ENCODE measurements at regions not wholly inside any gene's neighbourhood (a gene's known extent, or its start where the extent isn't known, plus 50 kb on each side); places are given as distances from the start of the nearest gene placed in this dataset.
"Not testable (repeated sequence)": the region's sequence is repeated elsewhere in the genome, so short reads cannot be mapped to it uniquely, and the experiment has no call there.

DNA sequence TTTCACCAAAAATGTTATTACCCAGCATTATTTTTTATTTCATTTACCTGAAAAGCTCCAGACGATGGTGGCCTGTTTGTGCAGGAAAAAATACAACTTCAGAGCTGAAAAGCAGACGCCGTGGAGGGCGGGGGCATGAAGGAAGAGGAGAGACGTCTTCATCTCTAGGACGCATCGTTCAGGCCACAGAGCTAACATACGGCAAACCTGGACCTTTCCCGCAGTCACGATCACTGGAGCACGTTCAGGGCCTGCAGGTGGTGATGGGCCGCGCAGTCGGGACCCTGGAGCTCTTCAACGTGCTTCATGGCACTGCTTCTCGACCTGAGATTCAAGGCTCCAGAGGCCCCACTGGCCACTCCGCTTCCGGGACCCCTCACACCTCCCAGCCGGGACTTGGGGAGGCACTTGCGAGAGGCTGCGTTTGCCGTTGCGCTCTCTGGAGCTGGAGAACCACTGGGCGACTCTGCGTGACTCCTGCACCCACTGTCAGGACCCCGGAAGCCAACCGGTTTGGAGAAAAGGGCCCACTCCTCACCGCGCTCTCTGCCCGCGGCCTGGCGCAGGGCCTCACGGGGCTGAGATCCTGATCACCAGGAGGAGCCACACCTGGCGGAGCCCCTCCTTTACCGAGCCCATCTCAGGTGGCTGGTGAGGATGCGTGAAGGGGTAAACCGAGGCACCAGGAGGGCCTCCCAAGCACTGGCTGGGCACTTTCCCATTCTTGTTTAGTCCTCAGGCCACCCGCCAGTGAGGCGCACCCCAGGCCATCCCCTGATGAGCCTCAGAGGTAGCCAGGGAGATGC, 164.4 kb upstream of the AFDN start:
- DNase-seq: no peak

DNA sequence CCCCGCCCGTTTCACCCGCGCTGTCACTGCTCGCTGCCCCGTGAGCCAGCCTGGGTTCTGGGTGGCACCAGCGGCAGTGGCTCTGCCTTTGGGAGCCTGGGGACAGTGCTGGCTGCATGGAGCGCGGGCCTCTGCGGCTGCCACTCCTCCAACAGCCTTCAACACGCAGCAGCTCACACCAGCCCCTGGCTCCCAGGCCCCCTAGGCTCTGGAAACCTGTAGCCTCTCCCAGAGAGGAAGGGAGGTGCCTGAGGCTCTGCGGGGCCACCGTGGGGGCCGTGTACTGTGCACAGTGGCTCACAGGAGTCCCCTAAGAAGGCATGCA, 163.9 kb upstream of the AFDN start:
- DNase-seq: no peak

DNA sequence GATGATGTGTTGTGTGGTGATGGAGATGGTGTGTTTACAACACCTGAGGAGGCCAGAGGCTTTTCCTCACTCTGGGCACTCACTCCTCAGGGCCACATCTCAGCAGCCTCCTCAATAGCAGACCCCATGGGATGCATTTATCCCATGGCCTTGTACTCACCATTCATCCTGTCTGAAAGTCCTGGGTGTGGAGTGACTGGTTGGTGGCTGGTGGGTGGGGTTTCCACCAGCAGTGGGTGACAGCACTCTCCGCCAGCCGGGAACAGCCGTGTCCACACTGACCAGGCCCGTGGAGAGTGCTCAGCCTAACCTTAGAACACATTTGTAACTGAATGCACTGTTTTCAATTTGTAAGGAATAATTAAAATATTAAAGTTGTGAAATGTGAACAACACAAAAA, 163.4 kb upstream of the AFDN start:
- no peak for DNase-seq

GRCh38 chr6:167663784-167664443, 162.8 kb upstream of the AFDN start:
- no peak for DNase-seq

DNA sequence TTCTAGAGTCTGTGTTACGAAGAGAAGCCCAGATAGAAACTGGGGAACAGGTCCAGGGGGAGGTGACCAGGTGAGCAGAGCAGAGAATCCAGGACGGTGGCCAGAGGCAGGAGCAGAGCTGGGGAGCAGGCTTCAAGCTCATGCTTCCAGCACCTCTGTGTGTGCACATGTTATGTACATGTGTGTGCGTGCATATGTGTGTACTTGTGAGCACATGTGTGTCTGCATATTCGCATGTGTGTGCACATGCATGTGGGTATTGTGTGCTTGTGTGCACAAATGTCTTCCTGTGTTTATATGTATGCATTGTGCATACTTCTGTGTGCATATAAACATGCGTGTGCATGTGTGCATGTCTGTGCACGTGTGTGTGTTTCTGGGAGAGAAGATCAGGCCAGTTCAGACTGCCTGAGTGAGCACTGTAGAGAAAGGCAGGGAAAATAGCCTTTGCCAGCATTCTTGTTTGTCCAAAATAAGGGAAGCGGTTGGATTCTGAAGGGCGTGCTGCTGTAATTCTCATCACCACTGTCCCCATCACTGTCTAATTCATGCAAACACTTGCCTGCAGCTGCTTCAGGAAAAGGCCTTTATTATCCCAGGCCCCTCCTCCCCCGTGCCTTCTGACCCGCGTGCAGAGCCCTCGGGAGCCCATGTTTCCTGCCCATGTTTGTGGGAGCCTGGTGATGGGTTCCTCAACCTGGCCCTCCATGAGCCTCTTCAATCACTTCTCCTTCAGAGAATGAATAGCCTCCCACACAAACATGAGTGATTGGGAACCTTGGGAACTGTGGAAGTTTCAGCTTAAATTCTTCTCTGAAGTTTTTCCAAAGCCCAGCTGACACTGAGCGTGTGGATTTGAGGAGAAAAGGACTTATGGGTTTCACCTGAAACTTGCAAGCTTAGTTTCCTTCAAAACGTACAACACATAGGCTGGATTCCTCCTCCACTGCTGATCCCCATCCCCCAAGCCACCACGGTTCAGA, 161.7 kb upstream of the AFDN start:
- no peak for DNase-seq

GRCh38 chr6:167665698-167666330, 160.9 kb upstream of the AFDN start:
- no peak for DNase-seq

GRCh38 chr6:167666571-167667203, 160.0 kb upstream of the AFDN start:
- no peak for DNase-seq

DNA sequence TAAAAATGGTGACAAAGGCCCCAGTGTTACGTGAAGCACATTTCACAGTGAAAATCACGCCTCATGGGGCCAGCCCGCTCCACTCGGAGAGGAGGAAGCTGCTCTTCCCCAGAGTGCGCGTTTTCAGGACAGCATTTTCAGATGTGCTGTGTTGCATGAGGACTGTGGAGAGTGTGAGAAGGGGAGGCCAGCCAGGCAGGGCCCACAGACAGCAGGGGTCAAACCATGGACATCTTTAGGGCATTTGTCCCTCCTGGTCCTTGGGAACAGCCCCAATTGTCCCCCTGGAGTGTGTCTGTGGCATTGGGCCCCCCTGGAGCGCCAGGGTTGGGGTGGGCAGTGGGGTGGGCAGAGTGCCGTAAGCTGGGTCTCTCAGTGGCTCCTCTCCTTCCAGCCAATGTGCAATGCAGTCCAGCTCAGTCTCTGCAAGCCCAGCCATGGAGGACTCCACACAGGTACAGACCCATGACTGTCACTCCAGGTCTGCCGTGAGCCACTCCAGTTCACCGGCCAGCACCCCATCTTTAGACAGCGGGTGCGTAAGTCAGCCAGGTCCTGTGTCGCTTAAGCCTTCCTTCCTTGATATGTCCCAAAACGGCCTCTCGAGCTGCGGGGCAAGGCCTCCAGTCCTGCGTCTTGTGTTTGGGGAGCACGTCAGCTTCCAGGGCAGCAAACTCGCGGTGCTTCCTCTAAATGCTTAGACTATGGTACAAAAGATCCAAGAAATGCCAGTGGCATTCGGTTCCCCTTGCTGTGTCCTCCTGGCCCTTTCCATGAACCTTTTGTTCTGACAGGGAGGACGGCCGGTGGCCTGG, 159.3 kb upstream of the AFDN start:
- DNase-seq: no peak

DNA sequence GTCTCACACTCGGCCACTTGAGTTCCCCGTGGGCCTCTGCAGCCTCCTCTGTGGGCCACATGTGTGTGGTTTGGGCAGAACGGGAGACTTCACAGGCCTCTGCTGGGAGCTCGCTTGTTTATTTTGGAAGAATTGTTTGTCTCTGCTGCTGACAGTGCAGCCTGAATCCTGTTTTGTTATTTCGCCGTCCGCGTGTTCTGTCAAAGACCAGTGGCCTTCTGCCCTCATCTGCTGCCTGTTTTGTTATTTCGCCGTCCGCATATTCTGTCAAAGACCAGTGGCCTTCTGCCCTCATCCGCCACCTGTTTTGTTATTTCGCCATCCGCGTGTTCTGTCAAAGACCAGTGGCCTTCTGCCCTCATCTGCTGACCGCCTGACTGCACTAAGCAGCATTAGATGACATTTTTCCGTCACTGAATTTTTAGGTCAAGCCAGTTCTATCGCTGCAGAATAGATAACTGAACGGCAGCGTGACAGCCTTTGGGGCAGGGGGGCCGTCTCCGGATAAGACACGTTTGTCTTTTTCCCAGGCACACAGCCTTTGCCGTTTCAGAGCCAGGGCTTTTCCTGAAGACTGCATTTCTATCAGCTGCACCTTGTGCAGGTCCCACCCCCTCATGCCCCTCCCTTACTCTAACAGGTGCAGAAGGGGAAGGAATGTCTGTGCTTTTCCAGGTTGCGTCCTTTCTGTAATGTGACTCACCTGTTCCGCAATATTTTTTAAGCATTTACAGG, 158.5 kb upstream of the AFDN start:
- no peak for DNase-seq

DNA sequence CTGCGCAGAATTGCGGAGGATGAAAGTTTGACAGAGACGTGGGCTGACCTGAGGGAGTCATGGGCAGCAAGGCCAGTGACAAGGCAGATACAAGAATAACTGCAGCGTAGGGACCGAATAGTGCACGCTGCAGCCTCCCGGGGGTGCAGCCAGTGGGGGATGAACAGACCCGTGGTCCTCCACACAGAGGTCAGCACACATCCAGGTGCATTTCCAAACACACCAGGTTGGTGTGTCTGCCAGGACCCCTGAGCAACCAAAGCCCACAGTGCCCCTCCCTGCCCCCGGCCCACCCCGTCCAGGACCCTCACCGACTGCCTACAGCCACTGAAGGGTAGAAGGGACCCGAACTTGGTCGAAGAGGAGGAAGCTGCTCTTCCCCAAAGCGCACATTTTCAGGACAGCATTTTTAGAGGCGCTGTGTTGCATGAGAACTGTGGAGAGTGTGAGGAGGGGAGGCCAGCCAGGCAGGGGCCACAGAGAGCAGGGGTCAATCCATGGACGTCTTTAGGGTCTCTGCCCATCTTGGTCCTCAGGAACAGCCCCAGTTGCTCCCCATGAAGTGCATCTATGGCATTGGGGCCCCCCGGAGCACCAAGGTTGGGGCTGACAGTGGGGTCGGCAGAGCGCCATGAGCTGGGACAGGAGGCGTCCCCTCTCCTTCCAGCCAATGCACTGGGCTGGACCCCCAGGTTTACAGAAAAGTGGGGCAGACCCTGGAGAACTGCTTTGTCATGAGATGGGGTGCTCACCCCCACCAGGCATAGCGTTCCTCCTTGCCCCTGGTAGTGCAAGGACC, 157.8 kb upstream of the AFDN start:
- DNase-seq: no peak

- DNase-seq: no peak
Measured at GRCh38 chr6:167669553-167669849, 157.2 kb upstream of the AFDN start.

DNA sequence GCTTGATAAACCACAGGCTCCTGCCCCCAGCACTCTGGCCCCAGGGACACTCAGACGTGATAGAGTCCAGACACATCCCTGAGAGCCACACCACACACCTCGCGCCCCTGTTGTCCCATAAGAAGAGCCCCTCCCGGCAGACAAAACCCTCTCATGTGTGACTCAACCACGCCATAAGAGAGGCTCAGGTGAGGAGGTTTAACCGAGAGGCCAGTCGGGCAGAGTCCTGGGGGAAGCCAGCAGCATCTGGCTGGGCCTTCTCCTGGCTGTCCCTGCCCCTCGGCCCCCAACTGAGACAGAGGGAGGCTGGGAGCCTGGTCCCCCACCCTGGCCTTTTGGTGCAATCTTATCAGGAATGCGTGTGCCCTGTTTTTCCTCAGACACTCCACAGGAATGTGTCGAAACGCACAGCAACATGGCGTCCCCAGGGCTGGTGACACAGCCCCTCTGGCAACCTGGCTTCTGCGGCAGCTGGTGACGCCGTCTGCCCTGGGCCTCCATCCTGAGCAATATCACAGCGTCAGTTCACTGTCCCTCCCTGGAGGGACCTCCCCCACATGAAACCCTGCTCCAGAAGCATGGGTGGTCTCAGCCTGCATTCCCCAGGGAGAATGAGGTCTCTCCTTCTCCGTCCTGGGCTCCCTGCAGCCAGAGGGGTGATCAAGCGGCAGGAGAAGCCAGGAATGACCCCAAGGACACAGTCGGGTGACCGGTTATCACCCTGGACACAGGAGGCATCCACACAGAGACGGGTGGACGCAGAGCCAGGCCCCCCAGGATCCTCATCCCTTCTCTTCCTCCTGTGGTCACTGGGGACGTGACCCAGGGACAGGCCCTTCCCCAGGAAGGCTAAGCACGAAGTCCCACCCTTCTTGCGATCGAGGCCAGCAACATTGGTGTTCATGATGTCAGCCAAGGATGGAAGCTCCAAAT, 156.6 kb upstream of the AFDN start:
- DNase-seq: no peak

DNA sequence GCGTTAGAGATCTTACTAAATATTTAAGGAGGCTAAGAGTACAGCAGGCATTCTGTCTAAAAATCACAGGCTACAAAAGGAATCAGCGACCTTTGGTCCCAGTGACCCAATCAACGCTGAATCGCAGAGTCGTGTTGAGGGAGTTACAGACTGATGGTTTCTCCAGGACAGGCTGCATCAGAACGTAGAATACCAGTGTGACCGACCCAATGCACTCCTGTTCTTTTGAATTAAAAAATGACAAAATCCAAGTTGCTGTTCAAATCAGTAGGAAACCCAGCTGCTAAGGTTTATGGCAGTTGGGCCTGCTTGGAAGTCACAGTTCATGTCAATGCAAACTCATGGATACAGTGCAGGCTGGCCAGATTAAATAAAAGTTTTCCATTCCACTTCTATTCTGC, 155.8 kb upstream of the AFDN start:
- no peak for DNase-seq

DNA sequence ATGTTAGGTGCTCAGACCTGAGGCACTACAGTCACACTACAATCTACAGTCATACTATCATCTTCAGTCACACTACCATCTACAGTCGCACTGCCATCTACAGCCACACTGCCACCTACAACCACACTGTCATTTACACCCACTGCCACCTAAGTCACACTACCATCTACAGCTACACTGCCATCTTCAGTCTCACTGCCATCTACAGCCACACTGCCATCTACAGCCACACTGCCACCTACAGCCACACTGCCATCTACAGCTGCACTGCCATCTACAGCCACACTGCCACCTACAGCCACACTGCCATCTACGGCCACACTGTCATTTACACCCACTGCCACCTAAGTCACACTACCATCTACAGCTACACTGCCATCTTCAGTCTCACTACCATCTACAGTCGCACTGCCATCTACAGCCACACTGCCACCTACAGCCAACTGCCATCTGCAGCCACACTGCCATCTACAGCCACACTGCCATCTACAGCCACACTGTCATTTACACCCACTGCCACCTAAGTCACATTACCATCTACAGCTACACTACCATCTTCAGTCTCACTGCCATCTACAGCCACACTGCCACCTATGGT, 155.2 kb upstream of the AFDN start:
- not testable (repeated sequence) for DNase-seq

GRCh38 chr6:167671977-167672687, 154.6 kb upstream of the AFDN start:
- no peak for DNase-seq

DNA sequence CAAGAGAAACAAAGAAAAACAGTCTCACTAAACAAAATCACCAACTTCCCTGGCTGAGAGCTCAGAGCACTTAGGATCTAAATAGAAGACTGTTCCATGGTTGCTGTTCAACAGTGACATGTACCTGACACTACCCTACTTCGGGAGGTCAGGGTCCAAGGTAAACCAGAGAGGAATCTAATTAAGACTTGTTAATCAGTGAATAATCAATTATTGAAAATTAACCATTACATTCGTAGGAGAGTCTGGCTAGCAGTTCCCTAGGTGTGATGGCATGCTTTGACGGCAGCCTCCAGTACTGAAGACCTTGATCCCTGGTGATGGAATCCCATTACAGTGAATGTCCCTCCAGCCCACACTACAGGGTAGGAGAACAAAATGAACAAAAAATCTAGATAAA, 154.0 kb upstream of the AFDN start:
- DNase-seq: no peak

DNA sequence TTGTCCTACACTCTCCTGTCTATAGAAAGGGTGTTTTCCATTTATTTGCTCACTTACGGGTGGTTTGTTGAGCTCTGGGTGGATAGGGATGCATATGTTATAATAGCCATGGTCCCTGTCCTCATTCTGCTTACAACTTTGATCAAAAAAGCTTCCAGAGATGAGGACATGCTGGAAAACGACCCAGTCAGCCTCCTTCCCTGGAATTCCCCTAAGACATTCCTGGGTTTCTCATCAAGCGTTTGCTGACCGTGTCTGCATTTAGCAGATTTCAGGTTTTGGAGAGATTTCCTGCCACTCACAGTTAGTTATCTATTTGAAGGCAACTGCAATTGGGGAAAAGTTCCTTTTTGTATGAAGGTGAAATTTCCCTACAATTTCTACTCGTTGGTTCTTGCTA, 152.8 kb upstream of the AFDN start:
- DNase-seq: no peak

DNA sequence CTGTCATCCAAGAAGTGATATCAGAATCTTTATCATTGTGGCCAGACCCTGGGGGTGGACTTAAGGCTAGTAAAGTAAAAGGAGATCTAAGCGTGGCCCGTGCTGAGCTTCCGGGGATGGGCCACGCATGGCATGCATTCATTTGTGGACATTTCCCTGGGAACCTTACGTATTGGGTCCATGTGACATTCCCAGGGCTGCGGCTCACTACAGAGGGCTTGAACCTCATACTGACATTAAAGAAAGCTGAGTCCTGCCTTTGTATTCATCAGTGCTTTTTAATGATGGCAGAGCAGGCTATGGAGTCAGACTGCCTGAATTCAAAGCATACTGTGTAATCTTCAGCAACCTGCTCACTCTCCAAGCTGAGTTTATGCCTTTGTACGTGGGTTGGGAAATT, 152.2 kb upstream of the AFDN start:
- no peak for DNase-seq
